GM18507 (cell line): ENCODE measurements at regions not wholly inside any gene's neighbourhood (a gene's known extent, or its start where the extent isn't known, plus 50 kb on each side); places are given as distances from the start of the nearest gene placed in this dataset.
A peak's percentile ranks its signal among the peaks of the same experiment; 100 is the strongest.

Experiments
- DNase-seq: peaks from one replicate; pipeline ENCODE4 v3.0.0; 2011; ENCODE audit warnings: low read depth; ENCODE audit not compliant: insufficient read length; ENCODE audit errors: extremely low spot score
- FAIRE-seq: peaks from 2 replicates; lab custom pipeline; 2011; peaks lifted over from hg19 to GRCh38; lab: Jason Lieb, UNC

DNA sequence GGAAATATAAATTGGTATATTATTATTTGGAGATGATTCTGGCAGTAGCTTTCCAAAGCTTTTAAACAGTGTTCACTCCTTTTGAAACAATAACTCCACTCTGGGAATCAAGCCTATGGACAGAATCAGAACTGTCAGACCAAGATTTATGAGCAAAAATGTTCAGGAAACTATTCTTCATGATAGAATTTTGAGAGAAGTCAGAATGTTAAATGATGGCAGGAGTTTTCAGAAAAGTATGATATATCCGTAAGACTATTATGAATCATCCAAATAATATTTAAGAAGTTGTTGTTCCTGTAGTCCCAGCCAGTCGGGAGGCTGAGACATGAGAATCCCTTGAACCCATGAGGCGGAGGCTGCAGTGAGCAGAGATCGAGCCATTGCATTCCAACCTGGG lies 50.5 kb upstream of the ADGRG2 start:
- no peak for DNase-seq
- FAIRE-seq, result no peak

DNA sequence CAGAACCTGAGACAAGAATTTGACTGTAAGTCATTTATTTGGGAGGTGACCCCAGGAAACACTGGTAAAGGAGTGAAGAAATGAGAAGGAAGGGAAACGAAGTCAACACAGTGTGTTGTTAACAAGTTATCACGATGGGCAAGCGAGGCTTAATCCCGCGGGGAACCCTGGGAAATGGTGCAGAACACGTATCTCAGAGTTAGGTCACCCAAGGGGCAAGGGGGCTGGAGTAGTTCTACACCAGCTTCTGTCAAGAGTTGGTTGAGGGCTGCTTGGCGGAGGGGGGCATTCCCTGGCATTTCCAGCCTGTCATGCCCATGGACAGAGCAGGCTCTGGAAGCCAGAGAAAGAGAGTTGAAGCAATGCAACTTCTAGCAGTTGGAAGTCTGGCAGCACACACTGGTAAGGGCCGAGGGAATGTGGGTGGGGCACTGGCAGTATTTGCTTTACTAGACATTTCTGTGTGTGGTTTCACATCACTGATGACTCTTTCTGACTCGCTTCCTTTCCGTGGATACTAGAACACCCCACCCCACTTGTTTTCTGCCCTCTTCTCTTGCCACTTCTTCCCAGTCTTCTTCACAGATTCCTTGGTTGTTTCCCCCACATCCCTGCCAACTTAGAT lies 52.2 kb upstream of the ADGRG2 start:
- no peak for FAIRE-seq
- DNase-seq, result no peak

- DNase-seq (no peak), FAIRE-seq (no peak)
Measured at GRCh38 chrX:19176901-19177630, 54.8 kb upstream of the ADGRG2 start.

- DNase-seq, result no peak
- no peak for FAIRE-seq
Measured at GRCh38 chrX:19177721-19178120, 55.5 kb upstream of the ADGRG2 start.

GRCh38 chrX:19178402-19178801 lies 56.1 kb upstream of the ADGRG2 start:
- DNase-seq (no peak), FAIRE-seq (no peak)

DNA sequence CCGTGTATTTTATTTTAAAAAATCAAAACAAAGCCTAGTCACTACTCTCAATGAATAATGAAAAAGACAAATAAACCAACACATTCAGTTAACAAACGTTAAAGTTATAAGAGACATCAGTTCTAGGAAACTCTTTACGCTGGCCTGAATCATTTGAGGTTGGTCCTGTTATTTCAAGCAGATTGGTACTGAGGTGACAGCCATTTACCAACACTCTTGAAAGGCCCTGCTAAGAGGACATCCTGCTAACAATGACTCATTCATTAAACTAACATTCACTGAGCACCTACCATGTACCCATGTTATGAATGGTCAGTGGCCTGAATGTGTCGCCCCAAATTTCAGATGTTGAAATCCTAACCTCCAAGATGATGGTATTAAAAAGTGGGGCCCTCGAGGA lies 57.1 kb upstream of the ADGRG2 start:
- DNase-seq (no peak), FAIRE-seq (no peak)

DNA sequence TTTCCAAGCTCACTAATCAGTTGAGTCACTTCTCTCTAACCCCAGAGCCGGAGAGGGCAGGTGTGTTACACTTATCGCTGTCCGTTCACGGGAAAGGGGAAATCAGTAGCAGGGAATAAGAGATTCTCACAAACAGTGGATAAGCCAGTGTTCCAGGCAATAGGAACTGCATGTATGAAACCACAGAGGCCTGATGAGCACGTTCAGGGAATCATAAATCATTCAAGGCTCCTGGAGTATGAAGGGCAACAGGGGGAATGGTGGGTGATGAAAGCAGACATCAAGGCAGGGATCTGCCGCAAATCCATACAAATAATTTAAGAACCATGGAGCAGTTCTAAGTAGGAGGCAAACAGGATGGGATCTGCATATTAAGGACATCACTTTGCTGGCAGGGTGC lies 59.1 kb upstream of the ADGRG2 start:
- FAIRE-seq (no peak), DNase-seq (no peak)

DNA sequence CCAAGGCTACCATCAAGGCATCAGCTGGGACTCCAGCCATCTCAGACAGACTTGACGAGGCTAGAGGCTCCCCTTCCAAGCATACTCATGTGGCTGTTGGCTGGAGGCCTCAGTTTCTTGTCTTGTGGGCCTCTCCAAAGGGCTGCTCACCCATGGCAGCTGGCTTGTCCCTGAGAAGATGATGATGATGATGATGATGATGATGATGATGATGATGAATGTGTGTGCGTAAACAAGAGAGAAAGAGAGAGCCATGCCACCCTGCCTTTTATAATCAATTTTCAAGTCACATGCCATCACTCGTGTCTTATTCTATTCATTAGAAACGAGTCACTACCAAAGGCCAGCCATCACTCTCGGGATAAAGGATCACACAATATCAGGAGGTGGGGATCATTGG lies 60.5 kb upstream of the ADGRG2 start:
- FAIRE-seq (no peak), DNase-seq (no peak)

GRCh38 chrX:19183761-19184477 lies 61.7 kb upstream of the ADGRG2 start:
- DNase-seq (no peak), FAIRE-seq (no peak)

GRCh38 chrX:19188566-19188965 lies 66.3 kb upstream of the ADGRG2 start:
- DNase-seq, result no peak
- no peak for FAIRE-seq

- FAIRE-seq (peak; percentile 39), DNase-seq (no peak)
Measured at GRCh38 chrX:19190902-19191301, 68.6 kb upstream of the ADGRG2 start.

GRCh38 chrX:19193565-19193964 lies 71.3 kb upstream of the ADGRG2 start:
- DNase-seq (no peak), FAIRE-seq (peak; percentile 31)

GRCh38 chrX:19194285-19195242 lies 72.3 kb upstream of the ADGRG2 start:
- no peak for DNase-seq
- peak; percentile 91 for FAIRE-seq

GRCh38 chrX:19195243-19195610 lies 73.0 kb upstream of the ADGRG2 start:
- no peak for FAIRE-seq
- no peak for DNase-seq

GRCh38 chrX:19198473-19198872 lies 76.2 kb upstream of the ADGRG2 start:
- FAIRE-seq (peak; percentile 59), DNase-seq (no peak)

- DNase-seq, result no peak
- no peak for FAIRE-seq
Measured at GRCh38 chrX:19202171-19202570, 79.9 kb upstream of the ADGRG2 start.

DNA sequence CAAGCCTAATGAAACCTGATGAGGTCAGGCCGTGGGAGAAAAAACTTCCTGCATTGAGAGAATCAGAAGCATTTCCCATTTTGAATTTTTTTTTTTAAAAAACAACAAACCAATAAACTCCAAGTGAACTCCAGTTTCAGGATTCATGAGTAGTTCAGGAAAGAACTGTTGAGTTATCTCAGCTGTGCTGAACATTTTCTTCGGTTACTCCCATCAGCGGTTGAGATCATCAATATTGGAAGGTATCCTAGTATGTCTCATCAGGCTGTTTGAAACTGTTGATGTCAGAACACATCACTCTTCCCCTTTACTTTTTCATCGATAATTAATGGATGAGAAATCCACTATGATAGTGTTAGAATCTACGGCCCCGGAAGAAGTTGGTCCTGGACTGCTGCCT lies 82.4 kb upstream of the ADGRG2 start:
- FAIRE-seq (no peak), DNase-seq (no peak)

DNA sequence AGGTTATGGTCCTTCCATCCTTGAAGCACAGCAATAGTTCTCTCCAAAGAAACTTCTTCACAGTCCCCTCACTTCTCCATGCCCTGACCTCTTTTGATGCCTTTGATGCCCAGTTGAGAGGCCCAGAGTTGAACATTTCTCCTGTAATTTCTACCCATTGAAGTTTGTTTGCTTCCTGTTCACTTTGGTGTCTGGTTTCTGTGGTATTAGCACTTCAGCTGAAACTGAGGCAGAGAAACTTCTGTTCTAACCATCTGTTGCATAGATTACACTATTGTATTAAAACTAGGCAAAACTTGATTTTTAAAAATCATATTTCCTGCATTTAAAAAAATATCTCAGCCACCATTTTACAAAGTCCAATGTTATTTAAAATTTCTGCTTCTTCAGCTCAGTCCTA lies 89.8 kb upstream of the ADGRG2 start:
- DNase-seq, result no peak
- peak; percentile 91 for FAIRE-seq

DNA sequence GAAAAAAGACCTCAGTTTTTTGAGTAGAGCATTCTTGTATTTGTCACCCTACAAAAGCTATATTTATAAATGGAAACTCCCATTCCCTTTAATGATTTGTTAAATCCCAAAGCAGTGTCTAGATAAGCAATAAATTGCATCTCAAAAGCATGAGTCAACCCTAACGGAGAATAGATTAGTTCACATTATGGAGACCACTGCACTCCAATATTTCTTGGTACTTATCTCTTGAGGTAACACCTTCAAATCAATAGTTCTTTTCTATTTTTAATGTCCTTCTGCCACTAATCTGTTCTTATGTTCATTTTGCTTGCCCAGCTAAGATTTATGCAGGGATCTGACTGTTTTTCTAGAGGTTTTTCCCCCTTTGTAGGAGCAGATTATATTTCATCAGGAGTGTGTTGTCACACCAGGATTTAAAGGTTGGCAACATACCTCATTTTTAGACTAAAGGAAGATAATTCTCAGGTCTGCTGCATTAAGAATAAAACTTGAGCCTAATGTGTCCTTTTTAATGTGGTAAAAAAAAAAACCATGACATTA lies 91.4 kb upstream of the ADGRG2 start:
- FAIRE-seq (peak; percentile 45), DNase-seq (no peak)

DNA sequence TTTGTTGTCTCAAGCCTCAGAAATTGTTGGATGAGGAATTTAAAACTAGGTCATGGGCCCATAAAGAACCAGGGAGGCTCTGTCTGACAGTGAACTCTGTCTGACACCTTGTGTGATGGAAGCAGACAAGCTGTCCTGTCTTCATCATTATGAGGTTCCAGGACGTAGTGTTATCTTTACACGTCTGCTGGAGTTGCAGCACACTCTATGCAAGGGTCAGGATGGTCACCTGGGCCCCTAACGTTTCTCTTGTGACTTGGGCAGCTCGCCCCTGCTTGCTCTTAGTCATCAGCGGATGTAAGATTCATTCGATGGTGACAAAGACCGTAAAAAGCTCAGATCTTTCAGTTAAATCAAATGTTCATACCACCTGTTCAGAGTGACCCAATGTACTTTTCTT lies 92.0 kb upstream of the ADGRG2 start:
- no peak for FAIRE-seq
- no peak for DNase-seq
